ENCODE measurements at regions not wholly inside any gene's neighbourhood (a gene's known extent, or its start where the extent isn't known, plus 50 kb on each side); places are given as distances from the start of the nearest gene placed in this dataset.
"Not testable (repeated sequence)": the region's sequence is repeated elsewhere in the genome, so short reads cannot be mapped to it uniquely, and the experiment has no call there.

DNA sequence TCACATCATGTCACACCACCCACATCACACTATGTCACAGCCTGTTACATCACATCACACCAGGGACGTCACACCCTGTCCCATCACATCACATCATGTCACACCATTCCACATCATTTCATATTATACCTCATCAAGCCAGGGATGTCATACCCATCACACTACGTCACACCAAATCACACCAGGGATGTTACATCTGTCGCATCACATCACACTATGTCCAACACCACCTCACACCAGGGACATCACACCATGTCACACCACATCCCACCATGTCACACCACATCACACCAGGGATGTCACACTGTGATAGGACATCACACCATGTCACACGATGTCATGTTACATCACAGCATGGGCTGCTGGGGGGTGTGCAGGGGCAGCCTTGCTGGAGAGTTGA lies 110.6 kb downstream of the TMEM121 start:
- Mint-ChIP-seq H3K36me3 (peaks cover 7% of the 10 kb centered on the region), H3K4me1 (no peaks in the 10 kb centered on the region), H3K9me3 (peaks cover 0 to 4% of the 10 kb centered on the region in 2 donors), H3K4me3 (no peak overlapping the region), H3K27me3 (ENCODE audit: low read depth in 2 of 2) (peaks cover 0 to 6% of the 10 kb centered on the region in 2 donors), H3K27ac (no peak overlapping the region)
- H3K36me3 ChIP-seq (ENCODE audit: control insufficient read depth, insufficient read depth, low read length) = no peaks in the 10 kb centered on the region
- ATAC-seq (no peak), DNase-seq (no peak)
- WGBS (ENCODE audit: insufficient coverage) = 91% methylated on average over 3 of the region's 4 CpGs
- no peaks in the 10 kb centered on the region for H3K4me1 ChIP-seq (ENCODE audit: control insufficient read depth, insufficient read depth, low read length)
- H3K27ac ChIP-seq (ENCODE audit: low read length) = no peak overlapping the region
- peaks cover 7% of the 10 kb centered on the region for H3K9me3 ChIP-seq (ENCODE audit: control insufficient read depth, insufficient read depth, low read length)
- H3K27me3 ChIP-seq (ENCODE audit: control insufficient read depth, insufficient read depth, low read length) = no peaks in the 10 kb centered on the region
- no peak overlapping the region for H3K4me3 ChIP-seq (ENCODE audit: low read length)
- intact Hi-C loops (cut with micrococcal nuclease) = loop anchor here (5.0 kb wide), 1 partner anchor 95 kb away; no protein-coding TSS in a partner anchor
- TF ChIP-seq CTCF (IDR thresholded peaks at IDR 0.05) = no peak

DNA sequence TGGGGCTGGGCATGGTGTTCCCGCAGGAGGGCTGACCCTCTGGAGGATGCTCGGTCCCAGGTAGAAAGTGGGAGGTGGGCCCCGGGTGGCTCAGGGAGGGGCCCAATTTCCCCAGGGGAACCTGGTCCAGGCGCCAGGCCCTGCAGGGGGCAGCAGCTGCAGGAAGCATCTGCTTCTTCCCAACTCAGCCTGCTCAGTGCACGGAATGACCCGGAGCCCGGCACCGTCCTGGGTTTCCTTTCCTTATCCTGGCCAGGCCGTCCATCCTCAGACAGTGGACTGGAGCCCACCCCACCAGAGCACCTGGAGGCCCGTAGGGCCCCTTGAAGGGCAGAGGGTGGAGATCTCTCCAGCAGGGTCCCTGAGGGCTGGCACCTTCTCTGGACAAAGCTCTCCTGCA lies 111.0 kb downstream of the TMEM121 start:
- H3K36me3 Mint-ChIP-seq; H3K27me3 ChIP-seq (ENCODE audit: control insufficient read depth, insufficient read depth, low read length); H3K9me3 ChIP-seq (ENCODE audit: control insufficient read depth, insufficient read depth, low read length); H3K4me3 ChIP-seq (ENCODE audit: low read length); H3K27ac ChIP-seq (ENCODE audit: low read length); H3K4me3 Mint-ChIP-seq; H3K27ac Mint-ChIP-seq; H3K9me3 Mint-ChIP-seq; H3K36me3 ChIP-seq (ENCODE audit: control insufficient read depth, insufficient read depth, low read length); H3K4me1 Mint-ChIP-seq; H3K27me3 Mint-ChIP-seq (ENCODE audit: low read depth in 2 of 2); H3K4me1 ChIP-seq (ENCODE audit: control insufficient read depth, insufficient read depth, low read length); DNase-seq: not testable (repeated sequence)
- intact Hi-C loops (cut with micrococcal nuclease) = loop anchor here (5.0 kb wide), 1 partner anchor 95 kb away; no protein-coding TSS in a partner anchor
- ATAC-seq = peak in 1 of 3 donors; percentile 33
- 76% methylated on average over 8 of the region's 10 CpGs for WGBS (ENCODE audit: insufficient coverage)

DNA sequence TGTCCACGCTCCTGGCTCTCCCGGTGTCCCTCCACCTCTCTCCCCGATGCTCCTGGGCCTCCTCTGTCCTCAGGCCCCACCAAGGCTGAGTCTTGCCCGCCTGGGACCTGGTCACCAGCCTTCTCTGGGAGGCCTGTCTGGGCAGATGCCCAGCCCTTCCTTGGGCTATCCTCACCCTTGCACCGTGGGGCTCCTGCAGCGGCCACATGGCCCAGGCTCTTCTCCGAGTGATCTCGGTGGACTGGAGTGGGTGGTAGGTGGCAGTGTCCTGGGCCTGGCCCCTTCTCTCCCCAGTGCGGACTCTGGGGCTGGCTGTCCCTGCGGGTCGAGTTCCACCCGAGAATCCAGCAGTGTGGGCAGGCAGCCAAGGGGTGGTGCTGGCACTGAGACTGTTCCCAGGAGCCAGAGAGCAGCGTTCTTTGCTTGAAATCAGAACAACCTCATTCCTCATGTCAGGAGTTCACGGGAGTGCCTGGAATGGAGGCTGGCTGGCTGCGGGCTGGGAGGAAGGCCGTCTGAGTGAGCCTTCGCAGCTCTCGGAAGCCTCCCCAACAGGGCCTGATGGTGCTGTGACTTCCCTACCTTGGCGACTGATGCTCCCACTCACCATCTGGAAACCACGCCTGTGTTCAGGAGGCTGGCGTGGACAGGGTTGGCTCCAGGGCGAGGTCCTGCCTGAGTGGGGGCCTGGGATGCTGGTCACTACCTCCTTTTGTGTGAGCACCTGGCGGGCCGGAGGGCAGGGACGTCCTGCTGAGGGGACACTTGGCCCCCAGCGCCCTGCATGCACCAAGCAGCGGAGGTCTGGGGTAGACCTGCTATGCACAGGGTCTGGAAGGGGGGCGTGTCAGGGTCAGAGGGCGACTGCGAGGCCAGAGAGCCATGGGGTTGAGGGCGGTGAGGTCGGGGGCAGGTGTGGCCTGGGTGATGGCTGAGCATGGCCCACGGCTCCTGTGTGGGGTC lies 113.9 kb downstream of the TMEM121 start:
- intact Hi-C loops (cut with micrococcal nuclease) = loop anchor here (5.0 kb wide), 1 partner anchor 92 kb away; no protein-coding TSS in a partner anchor
- not testable (repeated sequence) for H3K27me3 ChIP-seq (ENCODE audit: control insufficient read depth, insufficient read depth, low read length); H3K27ac ChIP-seq (ENCODE audit: low read length); DNase-seq; H3K4me1 Mint-ChIP-seq; H3K4me3 ChIP-seq (ENCODE audit: low read length); ATAC-seq; H3K9me3 Mint-ChIP-seq; H3K27ac Mint-ChIP-seq; H3K4me3 Mint-ChIP-seq; H3K27me3 Mint-ChIP-seq (ENCODE audit: low read depth in 2 of 2); H3K4me1 ChIP-seq (ENCODE audit: control insufficient read depth, insufficient read depth, low read length); H3K9me3 ChIP-seq (ENCODE audit: control insufficient read depth, insufficient read depth, low read length); H3K36me3 ChIP-seq (ENCODE audit: control insufficient read depth, insufficient read depth, low read length); H3K36me3 Mint-ChIP-seq
- 91% methylated on average over 19 of the region's 33 CpGs for WGBS (ENCODE audit: insufficient coverage)

- no peak for TF ChIP-seq CTCF (IDR thresholded peaks at IDR 0.05)
- no peaks in the 10 kb centered on the region for H3K27me3 Mint-ChIP-seq (ENCODE audit: low read depth in 2 of 2)
- no peaks in the 10 kb centered on the region for H3K4me1 Mint-ChIP-seq
- WGBS (ENCODE audit: insufficient coverage) = 87% methylated on average over 17 of the region's 17 CpGs
- no peak overlapping the region for H3K27ac ChIP-seq (ENCODE audit: low read length)
- H3K27me3 ChIP-seq (ENCODE audit: control insufficient read depth, insufficient read depth, low read length) = no peaks in the 10 kb centered on the region
- intact Hi-C loops (cut with micrococcal nuclease) = no loop called here
- DNase-seq (no peak), ATAC-seq (peak in 1 of 3 donors; percentile 28)
- no peaks in the 10 kb centered on the region for H3K9me3 ChIP-seq (ENCODE audit: control insufficient read depth, insufficient read depth, low read length)
- H3K27ac Mint-ChIP-seq = no peak overlapping the region
- no peak overlapping the region for H3K4me3 ChIP-seq (ENCODE audit: low read length)
- no peaks in the 10 kb centered on the region for H3K9me3 Mint-ChIP-seq
- no peaks in the 10 kb centered on the region for H3K36me3 ChIP-seq (ENCODE audit: control insufficient read depth, insufficient read depth, low read length)
- no peaks in the 10 kb centered on the region for H3K4me1 ChIP-seq (ENCODE audit: control insufficient read depth, insufficient read depth, low read length)
- H3K4me3 Mint-ChIP-seq = no peak overlapping the region
- no peaks in the 10 kb centered on the region for H3K36me3 Mint-ChIP-seq
These were observed 114.9 kb downstream of the TMEM121 start for GRCh38 chr14:105641075-105641937.

- H3K27me3 Mint-ChIP-seq (ENCODE audit: low read depth in 2 of 2); H3K36me3 Mint-ChIP-seq; H3K4me3 ChIP-seq (ENCODE audit: low read length); H3K4me1 Mint-ChIP-seq; H3K4me3 Mint-ChIP-seq; H3K27ac ChIP-seq (ENCODE audit: low read length); H3K9me3 ChIP-seq (ENCODE audit: control insufficient read depth, insufficient read depth, low read length); H3K36me3 ChIP-seq (ENCODE audit: control insufficient read depth, insufficient read depth, low read length); H3K9me3 Mint-ChIP-seq; H3K4me1 ChIP-seq (ENCODE audit: control insufficient read depth, insufficient read depth, low read length); DNase-seq; H3K27ac Mint-ChIP-seq; ATAC-seq; H3K27me3 ChIP-seq (ENCODE audit: control insufficient read depth, insufficient read depth, low read length); intact Hi-C loops (cut with micrococcal nuclease): not testable (repeated sequence)
- 72% methylated on average over 10 of the region's 12 CpGs for WGBS (ENCODE audit: insufficient coverage)
These were observed 115.6 kb downstream of the TMEM121 start for GRCh38 chr14:105641951-105642350.

GRCh38 chr14:105642486-105642885 lies 116.1 kb downstream of the TMEM121 start:
- H3K27ac Mint-ChIP-seq; DNase-seq; H3K4me1 Mint-ChIP-seq; H3K36me3 ChIP-seq (ENCODE audit: control insufficient read depth, insufficient read depth, low read length); intact Hi-C loops (cut with micrococcal nuclease); H3K4me3 Mint-ChIP-seq; H3K4me3 ChIP-seq (ENCODE audit: low read length); H3K36me3 Mint-ChIP-seq; H3K9me3 Mint-ChIP-seq; H3K4me1 ChIP-seq (ENCODE audit: control insufficient read depth, insufficient read depth, low read length); H3K27ac ChIP-seq (ENCODE audit: low read length); ATAC-seq; H3K27me3 Mint-ChIP-seq (ENCODE audit: low read depth in 2 of 2); H3K9me3 ChIP-seq (ENCODE audit: control insufficient read depth, insufficient read depth, low read length); H3K27me3 ChIP-seq (ENCODE audit: control insufficient read depth, insufficient read depth, low read length): not testable (repeated sequence)
- 58% methylated on average over 3 of the region's 19 CpGs for whole genome bisulfite sequencing (ENCODE audit: insufficient coverage)

Measured in natural killer cell (primary cell).